H1 (cell line): ENCODE measurements at regions not wholly inside any gene's neighbourhood (a gene's known extent, or its start where the extent isn't known, plus 50 kb on each side); places are given as distances from the start of the nearest gene placed in this dataset.

Experiments used
- CTCF ChIP-seq, 3 experiments: IDR thresholded peaks; 1 replicate in 2 of 3; 2 replicates in 1 of 3; pipeline versions ENCODE4 v1.5.1 to v1.6.1; 2011; ENCODE audit warnings: low read length in 3 of 3, mild to moderate bottlenecking in 3 of 3, inconsistent platforms in 2 of 3, low read depth in 1 of 3, moderate library complexity in 1 of 3; ENCODE audit not compliant: insufficient read depth in 1 of 3; ENCODE audit errors: control extremely low read depth in 1 of 3
- EP300 ChIP-seq, 2 experiments: IDR thresholded peaks; 1 replicate in 1 of 2; 2 replicates in 1 of 2; pipeline ENCODE4 v1.6.1; 2011 to 2012; ENCODE audit warnings: low read depth in 2 of 2, low read length in 2 of 2, mild to moderate bottlenecking in 2 of 2, borderline replicate concordance in 1 of 2, inconsistent platforms in 1 of 2, moderate library complexity in 1 of 2
- SP4 ChIP-seq: IDR thresholded peaks from 2 replicates; pipeline ENCODE4 v1.6.1; 2012; ENCODE audit warnings: low read length, inconsistent platforms
- TBP ChIP-seq: IDR thresholded peaks from 2 replicates; pipeline ENCODE4 v1.6.1; 2011; ENCODE audit warnings: low read depth, low read length, improper control_type of control experiment
- USF2 ChIP-seq: IDR thresholded peaks from 2 replicates; pipeline ENCODE4 v1.6.1; 2011; ENCODE audit warnings: low read length, improper control_type of control experiment
- TF ChIP-seq, protein P1 (sequence below): fragments of 300-600 bp; sonication (generic); IDR thresholded peaks from 2 replicates; pipeline ENCODE4 v1.7.1; 2012; ENCODE audit warnings: low read length, moderate library complexity, mild to moderate bottlenecking, inconsistent platforms; ENCODE audit not compliant: insufficient replicate concordance

GRCh38 chr6:139479433-139480222 is 105.2 kb upstream of the CITED2 start (continued):
- TF ChIP-seq, protein P1, sequence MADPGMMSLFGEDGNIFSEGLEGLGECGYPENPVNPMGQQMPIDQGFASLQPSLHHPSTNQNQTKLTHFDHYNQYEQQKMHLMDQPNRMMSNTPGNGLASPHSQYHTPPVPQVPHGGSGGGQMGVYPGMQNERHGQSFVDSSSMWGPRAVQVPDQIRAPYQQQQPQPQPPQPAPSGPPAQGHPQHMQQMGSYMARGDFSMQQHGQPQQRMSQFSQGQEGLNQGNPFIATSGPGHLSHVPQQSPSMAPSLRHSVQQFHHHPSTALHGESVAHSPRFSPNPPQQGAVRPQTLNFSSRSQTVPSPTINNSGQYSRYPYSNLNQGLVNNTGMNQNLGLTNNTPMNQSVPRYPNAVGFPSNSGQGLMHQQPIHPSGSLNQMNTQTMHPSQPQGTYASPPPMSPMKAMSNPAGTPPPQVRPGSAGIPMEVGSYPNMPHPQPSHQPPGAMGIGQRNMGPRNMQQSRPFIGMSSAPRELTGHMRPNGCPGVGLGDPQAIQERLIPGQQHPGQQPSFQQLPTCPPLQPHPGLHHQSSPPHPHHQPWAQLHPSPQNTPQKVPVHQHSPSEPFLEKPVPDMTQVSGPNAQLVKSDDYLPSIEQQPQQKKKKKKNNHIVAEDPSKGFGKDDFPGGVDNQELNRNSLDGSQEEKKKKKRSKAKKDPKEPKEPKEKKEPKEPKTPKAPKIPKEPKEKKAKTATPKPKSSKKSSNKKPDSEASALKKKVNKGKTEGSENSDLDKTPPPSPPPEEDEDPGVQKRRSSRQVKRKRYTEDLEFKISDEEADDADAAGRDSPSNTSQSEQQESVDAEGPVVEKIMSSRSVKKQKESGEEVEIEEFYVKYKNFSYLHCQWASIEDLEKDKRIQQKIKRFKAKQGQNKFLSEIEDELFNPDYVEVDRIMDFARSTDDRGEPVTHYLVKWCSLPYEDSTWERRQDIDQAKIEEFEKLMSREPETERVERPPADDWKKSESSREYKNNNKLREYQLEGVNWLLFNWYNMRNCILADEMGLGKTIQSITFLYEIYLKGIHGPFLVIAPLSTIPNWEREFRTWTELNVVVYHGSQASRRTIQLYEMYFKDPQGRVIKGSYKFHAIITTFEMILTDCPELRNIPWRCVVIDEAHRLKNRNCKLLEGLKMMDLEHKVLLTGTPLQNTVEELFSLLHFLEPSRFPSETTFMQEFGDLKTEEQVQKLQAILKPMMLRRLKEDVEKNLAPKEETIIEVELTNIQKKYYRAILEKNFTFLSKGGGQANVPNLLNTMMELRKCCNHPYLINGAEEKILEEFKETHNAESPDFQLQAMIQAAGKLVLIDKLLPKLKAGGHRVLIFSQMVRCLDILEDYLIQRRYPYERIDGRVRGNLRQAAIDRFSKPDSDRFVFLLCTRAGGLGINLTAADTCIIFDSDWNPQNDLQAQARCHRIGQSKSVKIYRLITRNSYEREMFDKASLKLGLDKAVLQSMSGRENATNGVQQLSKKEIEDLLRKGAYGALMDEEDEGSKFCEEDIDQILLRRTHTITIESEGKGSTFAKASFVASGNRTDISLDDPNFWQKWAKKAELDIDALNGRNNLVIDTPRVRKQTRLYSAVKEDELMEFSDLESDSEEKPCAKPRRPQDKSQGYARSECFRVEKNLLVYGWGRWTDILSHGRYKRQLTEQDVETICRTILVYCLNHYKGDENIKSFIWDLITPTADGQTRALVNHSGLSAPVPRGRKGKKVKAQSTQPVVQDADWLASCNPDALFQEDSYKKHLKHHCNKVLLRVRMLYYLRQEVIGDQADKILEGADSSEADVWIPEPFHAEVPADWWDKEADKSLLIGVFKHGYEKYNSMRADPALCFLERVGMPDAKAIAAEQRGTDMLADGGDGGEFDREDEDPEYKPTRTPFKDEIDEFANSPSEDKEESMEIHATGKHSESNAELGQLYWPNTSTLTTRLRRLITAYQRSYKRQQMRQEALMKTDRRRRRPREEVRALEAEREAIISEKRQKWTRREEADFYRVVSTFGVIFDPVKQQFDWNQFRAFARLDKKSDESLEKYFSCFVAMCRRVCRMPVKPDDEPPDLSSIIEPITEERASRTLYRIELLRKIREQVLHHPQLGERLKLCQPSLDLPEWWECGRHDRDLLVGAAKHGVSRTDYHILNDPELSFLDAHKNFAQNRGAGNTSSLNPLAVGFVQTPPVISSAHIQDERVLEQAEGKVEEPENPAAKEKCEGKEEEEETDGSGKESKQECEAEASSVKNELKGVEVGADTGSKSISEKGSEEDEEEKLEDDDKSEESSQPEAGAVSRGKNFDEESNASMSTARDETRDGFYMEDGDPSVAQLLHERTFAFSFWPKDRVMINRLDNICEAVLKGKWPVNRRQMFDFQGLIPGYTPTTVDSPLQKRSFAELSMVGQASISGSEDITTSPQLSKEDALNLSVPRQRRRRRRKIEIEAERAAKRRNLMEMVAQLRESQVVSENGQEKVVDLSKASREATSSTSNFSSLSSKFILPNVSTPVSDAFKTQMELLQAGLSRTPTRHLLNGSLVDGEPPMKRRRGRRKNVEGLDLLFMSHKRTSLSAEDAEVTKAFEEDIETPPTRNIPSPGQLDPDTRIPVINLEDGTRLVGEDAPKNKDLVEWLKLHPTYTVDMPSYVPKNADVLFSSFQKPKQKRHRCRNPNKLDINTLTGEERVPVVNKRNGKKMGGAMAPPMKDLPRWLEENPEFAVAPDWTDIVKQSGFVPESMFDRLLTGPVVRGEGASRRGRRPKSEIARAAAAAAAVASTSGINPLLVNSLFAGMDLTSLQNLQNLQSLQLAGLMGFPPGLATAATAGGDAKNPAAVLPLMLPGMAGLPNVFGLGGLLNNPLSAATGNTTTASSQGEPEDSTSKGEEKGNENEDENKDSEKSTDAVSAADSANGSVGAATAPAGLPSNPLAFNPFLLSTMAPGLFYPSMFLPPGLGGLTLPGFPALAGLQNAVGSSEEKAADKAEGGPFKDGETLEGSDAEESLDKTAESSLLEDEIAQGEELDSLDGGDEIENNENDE = no peak
- no peak for TF ChIP-seq EP300 (IDR thresholded peaks at IDR 0.05; ENCODE audit: borderline replicate concordance in 1 of 2, low read depth in 2 of 2, low read length in 2 of 2)
- no peak for TF ChIP-seq SP4
- no peak for TF ChIP-seq TBP
- TF ChIP-seq CTCF (IDR thresholded peaks at IDR 0.05; ENCODE audit: control extremely low read depth in 1 of 3, insufficient read depth in 1 of 3, low read depth in 1 of 3, low read length in 3 of 3) = no peak
- TF ChIP-seq USF2 = no peak
